ENCODE measurements at regions not wholly inside any gene's neighbourhood (a gene's known extent, or its start where the extent isn't known, plus 50 kb on each side); places are given as distances from the start of the nearest gene placed in this dataset.

GRCh38 chr12:87428701-87429277 lies 600.4 kb downstream of the C12orf50 start:
- TF ChIP-seq CTCF (IDR thresholded peaks at IDR 0.05) (no peak), POLR2A (IDR thresholded peaks at IDR 0.05) (no peak)
